ENCODE measurements at regions not wholly inside any gene's neighbourhood (a gene's known extent, or its start where the extent isn't known, plus 50 kb on each side); places are given as distances from the start of the nearest gene placed in this dataset.

DNA sequence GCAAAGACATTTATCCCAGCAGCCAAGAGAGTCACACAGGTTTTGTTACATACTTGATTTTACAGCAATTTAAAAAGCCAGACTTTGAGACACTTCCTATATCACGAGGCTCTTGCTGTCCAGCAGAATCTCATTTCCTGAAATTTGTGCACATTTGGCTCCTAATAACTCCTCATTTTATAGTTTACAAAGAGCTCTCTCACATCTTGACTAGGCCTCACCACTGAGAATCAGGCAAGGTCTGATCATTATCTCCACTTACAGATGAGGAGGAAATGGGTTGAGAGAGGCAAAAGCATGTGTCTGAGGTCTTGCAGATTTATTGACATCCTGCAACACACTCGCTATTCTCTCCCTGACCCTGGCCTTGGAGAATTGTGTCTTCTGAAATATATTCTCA is 426.8 kb downstream of the MAFB start:
- TF ChIP-seq, protein P1, sequence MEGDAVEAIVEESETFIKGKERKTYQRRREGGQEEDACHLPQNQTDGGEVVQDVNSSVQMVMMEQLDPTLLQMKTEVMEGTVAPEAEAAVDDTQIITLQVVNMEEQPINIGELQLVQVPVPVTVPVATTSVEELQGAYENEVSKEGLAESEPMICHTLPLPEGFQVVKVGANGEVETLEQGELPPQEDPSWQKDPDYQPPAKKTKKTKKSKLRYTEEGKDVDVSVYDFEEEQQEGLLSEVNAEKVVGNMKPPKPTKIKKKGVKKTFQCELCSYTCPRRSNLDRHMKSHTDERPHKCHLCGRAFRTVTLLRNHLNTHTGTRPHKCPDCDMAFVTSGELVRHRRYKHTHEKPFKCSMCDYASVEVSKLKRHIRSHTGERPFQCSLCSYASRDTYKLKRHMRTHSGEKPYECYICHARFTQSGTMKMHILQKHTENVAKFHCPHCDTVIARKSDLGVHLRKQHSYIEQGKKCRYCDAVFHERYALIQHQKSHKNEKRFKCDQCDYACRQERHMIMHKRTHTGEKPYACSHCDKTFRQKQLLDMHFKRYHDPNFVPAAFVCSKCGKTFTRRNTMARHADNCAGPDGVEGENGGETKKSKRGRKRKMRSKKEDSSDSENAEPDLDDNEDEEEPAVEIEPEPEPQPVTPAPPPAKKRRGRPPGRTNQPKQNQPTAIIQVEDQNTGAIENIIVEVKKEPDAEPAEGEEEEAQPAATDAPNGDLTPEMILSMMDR (IDR thresholded peaks at IDR 0.05): no peak
- H3K4me2 ChIP-seq (ENCODE audit: low read length): no peak overlapping the region
- H3K79me2 ChIP-seq: no peaks in the 10 kb centered on the region
- H3K27ac ChIP-seq: no peak overlapping the region
- no peak overlapping the region for H3K9ac ChIP-seq
- H3K4me3 ChIP-seq (ENCODE audit: low read depth, low read length): no peak overlapping the region
- no peaks in the 10 kb centered on the region for H3K36me3 ChIP-seq (ENCODE audit: control insufficient read depth, insufficient read depth, low read length)
- no peaks in the 10 kb centered on the region for H3K9me3 ChIP-seq (ENCODE audit: control insufficient read depth, low read length)
- H3K27me3 ChIP-seq (ENCODE audit: control insufficient read depth, insufficient read depth, low read length): no peaks in the 10 kb centered on the region
- peak overlapping the region; percentile 44 for H2AFZ ChIP-seq
- H3K4me1 ChIP-seq: peaks cover 17% of the 10 kb centered on the region

- no peaks in the 10 kb centered on the region for H3K79me2 ChIP-seq
- no peak overlapping the region for H3K27ac ChIP-seq
- H3K4me1 ChIP-seq: peaks cover 16% of the 10 kb centered on the region
- no peak overlapping the region for H3K4me2 ChIP-seq (ENCODE audit: low read length)
- H3K9ac ChIP-seq: no peak overlapping the region
- no peak overlapping the region for H2AFZ ChIP-seq
- H3K4me3 ChIP-seq (ENCODE audit: low read depth, low read length): no peak overlapping the region
- no peaks in the 10 kb centered on the region for H3K27me3 ChIP-seq (ENCODE audit: control insufficient read depth, insufficient read depth, low read length)
- no peaks in the 10 kb centered on the region for H3K36me3 ChIP-seq (ENCODE audit: control insufficient read depth, insufficient read depth, low read length)
- H3K9me3 ChIP-seq (ENCODE audit: control insufficient read depth, low read length): no peaks in the 10 kb centered on the region
- TF ChIP-seq, protein P1 (IDR thresholded peaks at IDR 0.05): no peak
Observed at GRCh38 chr20:40258931-40259330, 430.1 kb downstream of the MAFB start.

DNA sequence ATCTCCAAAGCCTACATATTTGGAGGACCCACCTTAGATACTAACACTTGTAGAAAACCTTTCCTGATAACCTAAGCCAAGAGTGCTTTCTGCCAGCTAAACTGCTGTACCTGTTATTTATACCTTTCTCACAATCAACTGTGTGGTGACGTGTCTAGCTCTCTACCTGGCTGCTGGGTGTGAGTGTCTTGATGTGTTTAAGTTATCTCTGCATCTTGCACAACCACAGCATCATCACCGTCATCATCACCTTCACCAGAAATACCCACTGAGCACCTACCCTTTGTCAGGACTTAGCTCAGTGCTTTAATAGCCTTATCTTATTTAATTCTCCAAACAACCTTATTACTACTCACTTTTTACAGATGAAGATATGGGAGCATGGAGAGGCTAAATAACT is 431.3 kb downstream of the MAFB start:
- H2AFZ ChIP-seq: no peak overlapping the region
- no peaks in the 10 kb centered on the region for H3K36me3 ChIP-seq (ENCODE audit: control insufficient read depth, insufficient read depth, low read length)
- no peaks in the 10 kb centered on the region for H3K79me2 ChIP-seq
- no peak overlapping the region for H3K4me3 ChIP-seq (ENCODE audit: low read depth, low read length)
- H3K9me3 ChIP-seq (ENCODE audit: control insufficient read depth, low read length): no peaks in the 10 kb centered on the region
- no peaks in the 10 kb centered on the region for H3K27me3 ChIP-seq (ENCODE audit: control insufficient read depth, insufficient read depth, low read length)
- peaks cover 16% of the 10 kb centered on the region for H3K4me1 ChIP-seq
- no peak overlapping the region for H3K27ac ChIP-seq
- H3K9ac ChIP-seq: no peak overlapping the region
- H3K4me2 ChIP-seq (ENCODE audit: low read length): no peak overlapping the region
- TF ChIP-seq, protein P1 (IDR thresholded peaks at IDR 0.05): no peak

- Histone ChIP-seq H2AFZ (no peak overlapping the region), H3K9ac (no peak overlapping the region), H3K36me3 (ENCODE audit: control insufficient read depth, insufficient read depth, low read length) (no peaks in the 10 kb centered on the region), H3K4me2 (ENCODE audit: low read length) (no peak overlapping the region), H3K79me2 (no peaks in the 10 kb centered on the region), H3K27ac (no peak overlapping the region), H3K27me3 (ENCODE audit: control insufficient read depth, insufficient read depth, low read length) (no peaks in the 10 kb centered on the region), H3K9me3 (ENCODE audit: control insufficient read depth, low read length) (no peaks in the 10 kb centered on the region), H3K4me1 (peaks cover 5% of the 10 kb centered on the region), H3K4me3 (ENCODE audit: low read depth, low read length) (no peak overlapping the region)
- TF ChIP-seq, protein P1 (IDR thresholded peaks at IDR 0.05): peak; percentile 18
Observed at GRCh38 chr20:40255365-40255764, 433.7 kb downstream of the MAFB start.

DNA sequence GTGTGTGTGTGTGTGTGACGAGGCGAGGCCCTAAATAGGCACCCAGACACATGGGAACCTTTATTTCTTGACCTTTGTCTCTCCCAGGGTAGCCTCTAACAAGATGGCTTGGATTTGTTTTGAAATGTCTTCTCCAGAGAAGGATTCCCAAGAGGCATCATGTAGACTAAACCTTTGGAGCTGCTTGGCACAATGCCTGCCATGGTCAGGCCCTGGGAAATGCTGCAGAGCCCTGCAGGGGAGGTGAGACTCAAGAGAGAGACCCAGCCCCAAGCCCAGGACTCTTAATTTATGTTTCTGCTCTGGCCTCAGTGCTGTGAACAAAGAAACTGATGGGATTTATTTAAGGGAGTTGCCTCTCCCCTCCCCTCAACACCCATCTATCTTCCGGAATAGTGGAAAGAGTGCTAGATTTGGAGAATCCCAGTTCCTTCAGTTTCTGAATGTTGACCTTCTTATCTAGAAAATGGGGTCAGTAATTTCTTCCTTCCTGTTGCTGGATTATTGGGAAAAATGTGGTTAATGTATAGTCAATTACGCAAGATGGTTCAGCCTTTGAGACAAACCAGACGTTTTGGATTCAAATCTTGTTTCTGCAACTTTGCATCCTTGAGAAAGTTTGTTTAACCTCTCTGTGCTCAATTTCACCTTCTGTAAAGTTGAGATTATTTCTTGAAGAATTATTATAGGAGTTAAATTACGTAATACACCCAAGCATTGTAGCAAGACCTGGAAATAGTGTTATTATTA is 434.8 kb downstream of the MAFB start:
- TF ChIP-seq, protein P1 (IDR thresholded peaks at IDR 0.05): no peak
- H3K79me2 ChIP-seq: no peaks in the 10 kb centered on the region
- H3K36me3 ChIP-seq (ENCODE audit: control insufficient read depth, insufficient read depth, low read length): no peaks in the 10 kb centered on the region
- no peaks in the 10 kb centered on the region for H3K27me3 ChIP-seq (ENCODE audit: control insufficient read depth, insufficient read depth, low read length)
- no peak overlapping the region for H3K9ac ChIP-seq
- no peak overlapping the region for H2AFZ ChIP-seq
- H3K4me3 ChIP-seq (ENCODE audit: low read depth, low read length): no peak overlapping the region
- H3K4me1 ChIP-seq: peaks cover 5% of the 10 kb centered on the region
- no peak overlapping the region for H3K27ac ChIP-seq
- no peak overlapping the region for H3K4me2 ChIP-seq (ENCODE audit: low read length)
- H3K9me3 ChIP-seq (ENCODE audit: control insufficient read depth, low read length): no peaks in the 10 kb centered on the region

Data from parathyroid adenoma (tissue), 2 donors.